ENCODE measurements at regions not wholly inside any gene's neighbourhood (a gene's known extent, or its start where the extent isn't known, plus 50 kb on each side); places are given as distances from the start of the nearest gene placed in this dataset.

- Histone ChIP-seq H3K9ac (ENCODE audit: low read length) (no peak overlapping the region), H3K4me3 (ENCODE audit: low read length) (no peak overlapping the region), H3K36me3 (ENCODE audit: control insufficient read depth, insufficient read depth, low read length, severe bottlenecking) (no peaks in the 10 kb centered on the region), H3K9me3 (ENCODE audit: control insufficient read depth, low read length) (no peaks in the 10 kb centered on the region), H3K4me1 (ENCODE audit: control insufficient read depth, insufficient read depth, low read length) (peaks cover 37% of the 10 kb centered on the region), H3K27me3 (replicated peaks; ENCODE audit: control insufficient read depth, insufficient read depth, low read length) (no peaks in the 10 kb centered on the region)
- DNase-seq (ENCODE audit: low read depth) = no peak
These were observed 153.0 kb upstream of the TWIST2 start for GRCh38 chr2:238694922-238695321.

GRCh38 chr2:238695538-238695937, 152.3 kb upstream of the TWIST2 start:
- no peaks in the 10 kb centered on the region for H3K9me3 ChIP-seq (ENCODE audit: control insufficient read depth, low read length)
- H3K4me1 ChIP-seq (ENCODE audit: control insufficient read depth, insufficient read depth, low read length) = peaks cover 43% of the 10 kb centered on the region
- no peak overlapping the region for H3K4me3 ChIP-seq (ENCODE audit: low read length)
- H3K36me3 ChIP-seq (ENCODE audit: control insufficient read depth, insufficient read depth, low read length, severe bottlenecking) = no peaks in the 10 kb centered on the region
- no peaks in the 10 kb centered on the region for H3K27me3 ChIP-seq (replicated peaks; ENCODE audit: control insufficient read depth, insufficient read depth, low read length)
- no peak for DNase-seq (ENCODE audit: low read depth)
- peak overlapping the region; percentile 31 for H3K9ac ChIP-seq (ENCODE audit: low read length)

- no peak overlapping the region for H3K4me3 ChIP-seq (ENCODE audit: low read length)
- DNase-seq (ENCODE audit: low read depth) = no peak
- no peaks in the 10 kb centered on the region for H3K36me3 ChIP-seq (ENCODE audit: control insufficient read depth, insufficient read depth, low read length, severe bottlenecking)
- H3K9me3 ChIP-seq (ENCODE audit: control insufficient read depth, low read length) = no peaks in the 10 kb centered on the region
- H3K9ac ChIP-seq (ENCODE audit: low read length) = peak overlapping the region; percentile 31
- no peaks in the 10 kb centered on the region for H3K27me3 ChIP-seq (replicated peaks; ENCODE audit: control insufficient read depth, insufficient read depth, low read length)
- H3K4me1 ChIP-seq (ENCODE audit: control insufficient read depth, insufficient read depth, low read length) = peaks cover 44% of the 10 kb centered on the region
These were observed 151.6 kb upstream of the TWIST2 start for GRCh38 chr2:238696331-238696730.

- H3K4me3 ChIP-seq (ENCODE audit: low read length) = no peak overlapping the region
- no peak overlapping the region for H3K9ac ChIP-seq (ENCODE audit: low read length)
- H3K27me3 ChIP-seq (replicated peaks; ENCODE audit: control insufficient read depth, insufficient read depth, low read length) = no peaks in the 10 kb centered on the region
- no peaks in the 10 kb centered on the region for H3K36me3 ChIP-seq (ENCODE audit: control insufficient read depth, insufficient read depth, low read length, severe bottlenecking)
- DNase-seq (ENCODE audit: low read depth) = no peak
- H3K9me3 ChIP-seq (ENCODE audit: control insufficient read depth, low read length) = no peaks in the 10 kb centered on the region
- peaks cover 41% of the 10 kb centered on the region for H3K4me1 ChIP-seq (ENCODE audit: control insufficient read depth, insufficient read depth, low read length)
These were observed 151.1 kb upstream of the TWIST2 start for GRCh38 chr2:238696786-238697185.

- no peak for DNase-seq (ENCODE audit: low read depth)
- no peaks in the 10 kb centered on the region for H3K9me3 ChIP-seq (ENCODE audit: control insufficient read depth, low read length)
- no peak overlapping the region for H3K4me3 ChIP-seq (ENCODE audit: low read length)
- no peaks in the 10 kb centered on the region for H3K36me3 ChIP-seq (ENCODE audit: control insufficient read depth, insufficient read depth, low read length, severe bottlenecking)
- H3K4me1 ChIP-seq (ENCODE audit: control insufficient read depth, insufficient read depth, low read length) = peaks cover 35% of the 10 kb centered on the region
- no peak overlapping the region for H3K9ac ChIP-seq (ENCODE audit: low read length)
- H3K27me3 ChIP-seq (replicated peaks; ENCODE audit: control insufficient read depth, insufficient read depth, low read length) = no peaks in the 10 kb centered on the region
These were observed 150.5 kb upstream of the TWIST2 start for GRCh38 chr2:238697193-238698071.

GRCh38 chr2:238698072-238698352, 149.9 kb upstream of the TWIST2 start:
- no peak for DNase-seq (ENCODE audit: low read depth)
- no peaks in the 10 kb centered on the region for H3K27me3 ChIP-seq (replicated peaks; ENCODE audit: control insufficient read depth, insufficient read depth, low read length)
- peaks cover 32% of the 10 kb centered on the region for H3K4me1 ChIP-seq (ENCODE audit: control insufficient read depth, insufficient read depth, low read length)
- H3K9me3 ChIP-seq (ENCODE audit: control insufficient read depth, low read length) = no peaks in the 10 kb centered on the region
- H3K9ac ChIP-seq (ENCODE audit: low read length) = no peak overlapping the region
- H3K36me3 ChIP-seq (ENCODE audit: control insufficient read depth, insufficient read depth, low read length, severe bottlenecking) = no peaks in the 10 kb centered on the region
- no peak overlapping the region for H3K4me3 ChIP-seq (ENCODE audit: low read length)

GRCh38 chr2:238698451-238699306, 149.2 kb upstream of the TWIST2 start:
- no peaks in the 10 kb centered on the region for H3K9me3 ChIP-seq (ENCODE audit: control insufficient read depth, low read length)
- H3K4me1 ChIP-seq (ENCODE audit: control insufficient read depth, insufficient read depth, low read length) = peaks cover 32% of the 10 kb centered on the region
- no peak overlapping the region for H3K9ac ChIP-seq (ENCODE audit: low read length)
- H3K4me3 ChIP-seq (ENCODE audit: low read length) = no peak overlapping the region
- no peak for DNase-seq (ENCODE audit: low read depth)
- no peaks in the 10 kb centered on the region for H3K27me3 ChIP-seq (replicated peaks; ENCODE audit: control insufficient read depth, insufficient read depth, low read length)
- H3K36me3 ChIP-seq (ENCODE audit: control insufficient read depth, insufficient read depth, low read length, severe bottlenecking) = no peaks in the 10 kb centered on the region

- Histone ChIP-seq H3K4me1 (ENCODE audit: control insufficient read depth, insufficient read depth, low read length) (peaks cover 32% of the 10 kb centered on the region), H3K9me3 (ENCODE audit: control insufficient read depth, low read length) (no peaks in the 10 kb centered on the region), H3K27me3 (replicated peaks; ENCODE audit: control insufficient read depth, insufficient read depth, low read length) (no peaks in the 10 kb centered on the region), H3K4me3 (ENCODE audit: low read length) (no peak overlapping the region), H3K36me3 (ENCODE audit: control insufficient read depth, insufficient read depth, low read length, severe bottlenecking) (no peaks in the 10 kb centered on the region), H3K9ac (ENCODE audit: low read length) (peak overlapping the region; percentile 57)
- DNase-seq (ENCODE audit: low read depth) = no peak
These were observed 148.4 kb upstream of the TWIST2 start for GRCh38 chr2:238699307-238700116.

GRCh38 chr2:238700117-238700457, 147.8 kb upstream of the TWIST2 start:
- Histone ChIP-seq H3K9ac (ENCODE audit: low read length) (peak overlapping the region; percentile 57), H3K36me3 (ENCODE audit: control insufficient read depth, insufficient read depth, low read length, severe bottlenecking) (no peaks in the 10 kb centered on the region), H3K4me3 (ENCODE audit: low read length) (no peak overlapping the region), H3K27me3 (replicated peaks; ENCODE audit: control insufficient read depth, insufficient read depth, low read length) (no peaks in the 10 kb centered on the region), H3K9me3 (ENCODE audit: control insufficient read depth, low read length) (no peaks in the 10 kb centered on the region), H3K4me1 (ENCODE audit: control insufficient read depth, insufficient read depth, low read length) (peaks cover 31% of the 10 kb centered on the region)
- peak; percentile 29 for DNase-seq (ENCODE audit: low read depth)

- H3K9me3 ChIP-seq (ENCODE audit: control insufficient read depth, low read length) = no peaks in the 10 kb centered on the region
These were observed 147.2 kb upstream of the TWIST2 start for GRCh38 chr2:238700506-238701340.

More at GRCh38 chr2:238700506-238701340, 147.2 kb upstream of the TWIST2 start:
- no peaks in the 10 kb centered on the region for H3K36me3 ChIP-seq (ENCODE audit: control insufficient read depth, insufficient read depth, low read length, severe bottlenecking)
- DNase-seq (ENCODE audit: low read depth) = no peak
- H3K4me1 ChIP-seq (ENCODE audit: control insufficient read depth, insufficient read depth, low read length) = peaks cover 24% of the 10 kb centered on the region
- no peaks in the 10 kb centered on the region for H3K27me3 ChIP-seq (replicated peaks; ENCODE audit: control insufficient read depth, insufficient read depth, low read length)
- peak overlapping the region; percentile 31 for H3K9ac ChIP-seq (ENCODE audit: low read length)
- no peak overlapping the region for H3K4me3 ChIP-seq (ENCODE audit: low read length)

All from adipocyte (in vitro differentiated cells).